Esophagus squamous epithelium (tissue), 5 donors: ENCODE measurements at regions not wholly inside any gene's neighbourhood (a gene's known extent, or its start where the extent isn't known, plus 50 kb on each side); places are given as distances from the start of the nearest gene placed in this dataset.

ENCODE experiments used
- DNase-seq: peaks from one replicate; lab custom pipeline; 2025; lab: John Stamatoyannopoulos, UW
- H3K27ac ChIP-seq, 4 donors: fragments of 200-600 bp; sonication (generic); one replicate each; pipeline ENCODE4 v1.5.1; 2016 to 2019; ENCODE audit warnings: mild to moderate bottlenecking in 1 of 4
- H3K27me3 ChIP-seq, 4 donors: fragments of 200-600 bp; sonication (generic); 1 replicate in 3 of 4; 2 replicates in 1 of 4; pipeline versions ENCODE4 v1.5.1 to v1.6.0; 2017 to 2021; ENCODE audit warnings: antibody characterized with exemption in 1 of 4
- H3K36me3 ChIP-seq, 3 donors: fragments of 200-600 bp; sonication (generic); one replicate each; pipeline ENCODE4 v1.5.1; 2016 to 2019
- H3K4me1 ChIP-seq, 3 donors: fragments of 200-600 bp; sonication (generic); one replicate each; pipeline ENCODE4 v1.5.1; 2017 to 2019
- H3K4me3 ChIP-seq, 4 donors: fragments of 200-600 bp; sonication (generic); 1 replicate in 3 of 4; 2 replicates in 1 of 4; pipeline ENCODE4 v1.5.1; 2016 to 2019; ENCODE audit warnings: mild to moderate bottlenecking in 2 of 4, moderate library complexity in 1 of 4
- H3K9me3 ChIP-seq, 3 donors: fragments of 200-600 bp; sonication (generic); one replicate each; pipeline ENCODE4 v1.5.1; 2016 to 2019
- POLR2A ChIP-seq, 4 donors: fragments of 450-650 bp; IDR thresholded peaks; one replicate each; pipeline ENCODE4 v1.6.1; 2017; ENCODE audit warnings: antibody characterized with exemption in 4 of 4, mild to moderate bottlenecking in 4 of 4, moderate library complexity in 3 of 4
- WGBS, 2 donors: methylation state at CpG; one replicate each; pipeline ENCODE4 v1.1.5; 2018; 5-methylcytosine and 5-hydroxymethylcytosine counted together
- intact Hi-C: fragments of 100-400 bp; cut with DNase I; formaldehyde crosslinking; loops from one replicate; pipeline ENCODE4 v1.15.0; 2022
- TF ChIP-seq, protein P1 (sequence below), 6 experiments: fragments of 450-650 bp in 4 of 6; fragments of 200-600 bp in 2 of 6; sonication (generic) in 2 of 6; IDR thresholded peaks; one replicate each; pipeline ENCODE4 v1.5.1; 2016 to 2019; ENCODE audit warnings: antibody characterized with exemption in 6 of 6, mild to moderate bottlenecking in 4 of 6, moderate library complexity in 4 of 6
- donor health status: DM: yes; HTN: yes; CAD: no.

- Histone ChIP-seq H3K36me3 (no peaks in the 10 kb centered on the region), H3K9me3 (no peaks in the 10 kb centered on the region), H3K4me3 (no peak overlapping the region), H3K27me3 (peaks cover 0 to 60% (median under 1%) of the 10 kb centered on the region in 4 donors), H3K27ac (no peak overlapping the region), H3K4me1 (no peaks in the 10 kb centered on the region)
- WGBS, 2 donors = 89 to 90% methylated on average over 8 of the region's 8 CpGs
- no peak for DNase-seq
- intact Hi-C loops = no loop called here
- no peak for TF ChIP-seq POLR2A (IDR thresholded peaks at IDR 0.05)
- TF ChIP-seq, protein P1, sequence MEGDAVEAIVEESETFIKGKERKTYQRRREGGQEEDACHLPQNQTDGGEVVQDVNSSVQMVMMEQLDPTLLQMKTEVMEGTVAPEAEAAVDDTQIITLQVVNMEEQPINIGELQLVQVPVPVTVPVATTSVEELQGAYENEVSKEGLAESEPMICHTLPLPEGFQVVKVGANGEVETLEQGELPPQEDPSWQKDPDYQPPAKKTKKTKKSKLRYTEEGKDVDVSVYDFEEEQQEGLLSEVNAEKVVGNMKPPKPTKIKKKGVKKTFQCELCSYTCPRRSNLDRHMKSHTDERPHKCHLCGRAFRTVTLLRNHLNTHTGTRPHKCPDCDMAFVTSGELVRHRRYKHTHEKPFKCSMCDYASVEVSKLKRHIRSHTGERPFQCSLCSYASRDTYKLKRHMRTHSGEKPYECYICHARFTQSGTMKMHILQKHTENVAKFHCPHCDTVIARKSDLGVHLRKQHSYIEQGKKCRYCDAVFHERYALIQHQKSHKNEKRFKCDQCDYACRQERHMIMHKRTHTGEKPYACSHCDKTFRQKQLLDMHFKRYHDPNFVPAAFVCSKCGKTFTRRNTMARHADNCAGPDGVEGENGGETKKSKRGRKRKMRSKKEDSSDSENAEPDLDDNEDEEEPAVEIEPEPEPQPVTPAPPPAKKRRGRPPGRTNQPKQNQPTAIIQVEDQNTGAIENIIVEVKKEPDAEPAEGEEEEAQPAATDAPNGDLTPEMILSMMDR (IDR thresholded peaks at IDR 0.05) = no peak
Measured at GRCh38 chr12:4852308-4852707, 57.4 kb upstream of the KCNA1 start.

DNA sequence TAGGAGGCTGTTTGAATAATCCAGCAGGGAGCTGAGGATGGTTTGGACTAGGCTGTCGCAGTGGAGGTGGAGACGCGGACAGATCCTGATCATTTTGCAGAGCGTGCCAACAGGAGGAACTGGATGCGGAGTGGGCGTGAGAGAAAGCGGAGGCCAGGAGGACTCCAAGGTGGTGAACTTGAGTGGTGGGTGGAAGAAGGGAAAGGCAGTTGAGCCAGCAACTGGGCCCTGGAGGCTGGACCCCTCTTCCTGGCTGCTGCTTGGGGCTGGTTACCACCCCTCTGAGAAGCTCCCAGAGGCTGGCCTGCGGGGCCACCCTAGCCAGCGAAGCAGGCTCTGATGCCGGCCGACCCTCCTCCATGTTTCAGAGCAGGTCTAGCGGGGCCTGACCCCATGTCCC lies 56.8 kb upstream of the KCNA1 start:
- H3K27ac ChIP-seq = no peak overlapping the region
- 95% methylated on average over 7 to 8 of the region's 12 CpGs for WGBS, 2 donors
- no peak for TF ChIP-seq POLR2A (IDR thresholded peaks at IDR 0.05)

GRCh38 chr12:4855121-4855924 lies 54.4 kb upstream of the KCNA1 start:
- H3K4me1 ChIP-seq = peaks cover 6 to 15% (median 7%) of the 10 kb centered on the region in 3 donors
- H3K36me3 ChIP-seq = no peaks in the 10 kb centered on the region
- no peak for TF ChIP-seq POLR2A (IDR thresholded peaks at IDR 0.05)
- TF ChIP-seq, protein P1 (IDR thresholded peaks at IDR 0.05) = peak; percentile 56 to 80 (median 68)
- no peak for DNase-seq
- H3K4me3 ChIP-seq = no peak overlapping the region
- intact Hi-C loops = loop anchor here (5.0 kb wide), 2 partner anchors 147 to 227 kb away; no protein-coding TSS in a partner anchor
- H3K9me3 ChIP-seq = no peaks in the 10 kb centered on the region
- no peak overlapping the region for H3K27ac ChIP-seq
- 23 to 38% methylated on average over 7 to 14 of the region's 14 CpGs for WGBS, 2 donors
- H3K27me3 ChIP-seq = peaks cover 0 to 64% (median 0%) of the 10 kb centered on the region in 4 donors

More for the DNA sequence above, 56.8 kb upstream of the KCNA1 start:
- Histone ChIP-seq H3K4me3 (no peak overlapping the region), H3K9me3 (no peaks in the 10 kb centered on the region), H3K4me1 (peaks cover 2 to 6% (median 2%) of the 10 kb centered on the region in 3 donors), H3K36me3 (no peaks in the 10 kb centered on the region), H3K27me3 (peaks cover 0 to 59% (median 0%) of the 10 kb centered on the region in 4 donors)
- DNase-seq = no peak
- intact Hi-C loops = no loop called here

DNA sequence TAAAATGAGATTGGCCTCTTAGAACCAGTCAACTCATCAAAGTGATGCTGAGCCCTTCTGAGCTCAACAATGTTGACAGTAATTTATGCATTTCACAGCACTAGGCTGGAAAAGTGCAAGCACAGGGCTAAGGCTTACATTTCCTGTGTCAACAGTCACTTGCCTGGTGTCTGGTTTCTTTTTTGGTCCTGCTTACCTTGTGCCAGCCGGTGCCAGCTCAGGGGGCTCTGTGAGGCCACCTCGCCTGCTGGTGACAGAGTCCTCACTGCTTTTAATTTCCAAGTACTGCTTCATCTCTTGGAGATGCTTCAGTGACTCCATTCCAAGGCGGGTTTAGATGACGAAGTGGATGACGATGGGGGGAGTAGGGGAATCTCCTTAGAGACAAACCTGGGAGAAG lies 53.1 kb upstream of the KCNA1 start:
- Histone ChIP-seq H3K4me1 (peaks cover 6 to 15% (median 7%) of the 10 kb centered on the region in 3 donors), H3K4me3 (no peak overlapping the region), H3K9me3 (no peaks in the 10 kb centered on the region), H3K27me3 (peaks cover 0 to 73% (median 0%) of the 10 kb centered on the region in 4 donors), H3K27ac (no peak overlapping the region), H3K36me3 (no peaks in the 10 kb centered on the region)
- WGBS, 2 donors = 56 to 62% methylated on average over 3 to 4 of the region's 5 CpGs
- TF ChIP-seq, protein P1 (IDR thresholded peaks at IDR 0.05) = no peak
- TF ChIP-seq POLR2A (IDR thresholded peaks at IDR 0.05) = no peak
- no peak for DNase-seq
- intact Hi-C loops = loop anchor here (5.0 kb wide), 2 partner anchors 146 to 226 kb away; no protein-coding TSS in a partner anchor

DNA sequence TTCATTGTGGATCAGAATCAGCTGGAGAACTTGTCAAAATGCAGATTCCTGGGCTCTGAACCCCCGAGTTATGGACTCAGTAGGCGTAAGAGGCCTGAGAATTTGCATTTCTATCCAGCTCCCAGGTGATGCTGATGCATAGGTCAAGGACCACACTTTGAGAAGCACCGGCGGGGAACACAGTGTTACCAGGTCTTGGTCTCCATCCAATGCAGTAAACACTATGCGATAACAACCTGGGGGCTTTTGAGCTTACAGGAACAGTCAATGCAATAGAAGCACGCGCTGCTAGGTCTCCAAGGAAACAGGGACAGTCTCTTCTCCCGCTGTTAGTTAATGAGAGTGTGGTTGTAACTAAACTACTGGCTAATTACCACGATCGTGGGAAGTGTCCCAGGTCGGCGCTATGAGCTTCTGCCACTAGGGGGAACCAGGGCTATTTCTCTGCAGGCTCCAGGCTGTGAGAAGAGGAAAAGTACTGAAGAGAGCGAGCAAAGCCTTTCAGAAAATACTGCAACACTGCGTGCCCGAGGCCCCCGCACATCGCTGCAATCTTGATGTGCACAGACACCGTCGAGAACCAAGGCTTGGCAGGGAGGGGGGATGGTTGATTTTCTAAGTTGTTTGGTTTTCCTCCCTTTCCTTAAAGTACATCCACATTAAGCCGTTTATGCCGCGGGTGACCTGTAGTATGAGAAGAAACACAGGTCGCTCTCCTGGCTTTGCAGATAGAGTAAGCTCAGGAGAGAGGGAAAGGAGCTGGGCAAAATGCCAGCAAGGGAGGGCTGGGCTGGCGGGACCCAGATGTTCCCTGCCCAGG lies 52.0 kb upstream of the KCNA1 start:
- no peak for TF ChIP-seq POLR2A (IDR thresholded peaks at IDR 0.05)
- TF ChIP-seq, protein P1 (IDR thresholded peaks at IDR 0.05) = peak; percentile 69 to 91 (median 78)
- Histone ChIP-seq H3K4me1 (peaks cover 6 to 15% (median 7%) of the 10 kb centered on the region in 3 donors), H3K36me3 (no peaks in the 10 kb centered on the region), H3K27ac (no peak overlapping the region), H3K27me3 (peaks cover 0 to 84% (median 0%) of the 10 kb centered on the region in 4 donors), H3K4me3 (peak overlapping the region in 2 of 4 donors; percentile 14 to 53), H3K9me3 (no peaks in the 10 kb centered on the region)
- 9 to 12% methylated on average over 20 of the region's 24 CpGs for WGBS, 2 donors
- intact Hi-C loops = loop anchor here (5.0 kb wide), 2 partner anchors 145 to 225 kb away; no protein-coding TSS in a partner anchor
- DNase-seq = no peak
